GM21723 (cell line): ENCODE measurements at regions not wholly inside any gene's neighbourhood (a gene's known extent, or its start where the extent isn't known, plus 50 kb on each side); places are given as distances from the start of the nearest gene placed in this dataset.

Experiments used
- ATAC-seq: cut with Tn5 transposase; IDR thresholded peaks from one replicate; pipeline ENCODE4 v1.9.1; 2021; ENCODE audit warnings: mild to moderate bottlenecking, moderate library complexity; ENCODE audit not compliant: unreplicated experiment

DNA sequence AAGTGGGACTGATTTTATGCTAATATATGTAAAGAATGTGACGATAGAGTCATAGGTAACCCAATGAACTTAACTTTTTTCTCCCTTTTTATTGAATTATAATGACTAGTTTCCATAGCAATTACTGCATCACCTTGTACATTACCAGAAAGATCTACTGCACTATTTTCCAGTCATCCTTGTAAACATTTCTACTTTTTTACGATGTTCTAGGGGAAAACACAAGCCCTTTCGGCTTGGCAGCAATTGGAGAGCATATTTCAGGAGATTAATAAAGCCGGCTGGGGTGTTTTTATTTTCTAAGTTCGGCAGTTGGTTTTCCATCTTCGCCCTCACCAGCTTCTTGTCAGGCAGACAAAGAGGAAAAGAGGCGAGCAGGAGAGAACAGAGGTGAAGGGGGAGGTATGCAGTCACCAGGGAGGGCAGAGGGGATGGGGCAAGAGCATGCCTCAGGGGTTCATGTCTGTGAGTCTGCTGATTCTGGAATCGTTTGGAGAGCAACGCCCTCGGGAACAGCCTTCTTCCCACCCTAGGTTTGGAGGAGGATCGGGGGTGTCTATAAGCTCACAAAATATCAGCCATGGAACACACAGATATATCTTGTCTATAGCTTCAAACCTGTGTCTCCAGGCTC is 476.4 kb downstream of the MIAT start:
- no peak for ATAC-seq

DNA sequence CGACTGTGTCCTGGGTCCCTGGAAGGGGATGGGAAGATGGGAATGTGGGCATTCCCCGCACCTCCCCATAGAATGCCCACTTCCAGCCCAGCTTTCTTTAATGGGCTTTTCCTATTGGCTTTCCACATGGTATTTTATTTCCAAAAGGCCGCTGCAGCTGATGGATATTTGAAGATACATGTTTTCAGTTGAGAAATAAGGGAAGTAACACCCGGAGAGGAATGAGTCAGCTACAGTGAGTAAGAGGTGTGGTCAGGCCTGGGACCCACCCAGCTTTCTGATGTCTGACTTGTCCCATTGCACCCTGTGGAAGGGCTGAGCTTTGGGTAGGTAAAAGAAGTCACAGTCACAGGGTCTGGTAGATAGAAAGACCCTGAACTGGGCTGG is 476.9 kb downstream of the MIAT start:
- ATAC-seq: no peak

DNA sequence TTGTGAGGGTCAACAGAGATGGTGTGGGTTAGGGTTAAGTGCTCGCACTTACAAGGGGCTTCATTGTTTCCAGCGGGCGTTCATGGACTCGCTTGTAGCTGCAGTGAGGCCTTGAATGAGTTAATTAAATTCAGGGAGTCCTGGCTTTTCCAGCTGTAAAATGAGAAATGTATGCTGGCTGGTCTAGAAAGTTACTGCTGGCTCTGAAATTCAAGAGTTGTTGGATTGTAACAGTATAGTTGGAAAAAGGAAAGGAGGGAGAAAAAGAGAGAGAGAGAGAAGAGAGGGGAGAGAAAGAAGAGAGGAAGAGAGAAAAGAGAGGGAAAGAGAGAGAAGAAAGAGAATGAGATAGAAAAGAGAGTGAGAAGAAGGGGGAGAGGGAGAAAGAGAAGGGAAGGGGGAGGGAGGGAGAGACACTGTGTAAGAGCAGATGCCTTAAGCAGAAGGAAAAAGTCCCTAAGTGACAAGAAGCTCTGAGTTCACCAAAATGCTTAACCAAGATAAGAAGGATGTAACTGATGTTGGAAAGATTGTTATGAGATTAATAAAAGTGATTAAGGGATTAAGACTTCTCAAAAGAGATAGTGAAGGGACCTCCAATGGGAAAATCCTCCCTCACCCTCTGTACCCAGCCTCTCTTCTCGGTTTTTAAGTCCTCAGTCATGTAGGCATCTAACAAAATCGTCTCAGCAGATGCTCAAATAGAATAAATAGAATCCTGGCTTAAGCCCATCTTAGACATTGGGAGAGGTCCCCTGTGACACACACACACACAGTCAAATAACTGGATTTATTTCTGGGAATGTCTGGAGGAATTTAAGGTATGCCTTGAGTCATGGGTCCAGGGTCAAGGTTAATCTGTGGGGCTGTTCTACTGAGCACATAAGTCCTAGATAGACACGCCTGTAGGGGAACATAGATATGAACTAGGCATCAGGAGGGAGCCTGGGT is 477.9 kb downstream of the MIAT start:
- ATAC-seq: no peak

DNA sequence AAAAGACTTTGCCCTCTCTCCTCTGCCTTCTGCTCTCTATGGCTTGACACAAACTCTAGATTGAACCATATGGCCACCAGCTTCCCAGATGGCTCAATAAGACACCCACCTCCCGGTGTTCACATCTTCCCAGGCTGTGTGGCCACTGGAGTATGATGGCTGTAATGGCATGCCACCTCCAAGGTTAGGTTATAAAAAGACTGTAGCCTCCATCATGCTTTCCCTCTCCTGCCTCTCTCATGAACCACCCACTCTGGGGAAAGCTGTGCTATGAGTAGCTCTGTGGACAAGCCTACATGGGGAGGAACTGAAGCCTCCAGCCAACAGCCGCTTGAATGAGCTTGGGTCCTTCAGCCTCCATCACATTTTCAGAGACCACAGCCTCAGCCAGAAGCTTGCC is 479.2 kb downstream of the MIAT start:
- ATAC-seq: no peak

DNA sequence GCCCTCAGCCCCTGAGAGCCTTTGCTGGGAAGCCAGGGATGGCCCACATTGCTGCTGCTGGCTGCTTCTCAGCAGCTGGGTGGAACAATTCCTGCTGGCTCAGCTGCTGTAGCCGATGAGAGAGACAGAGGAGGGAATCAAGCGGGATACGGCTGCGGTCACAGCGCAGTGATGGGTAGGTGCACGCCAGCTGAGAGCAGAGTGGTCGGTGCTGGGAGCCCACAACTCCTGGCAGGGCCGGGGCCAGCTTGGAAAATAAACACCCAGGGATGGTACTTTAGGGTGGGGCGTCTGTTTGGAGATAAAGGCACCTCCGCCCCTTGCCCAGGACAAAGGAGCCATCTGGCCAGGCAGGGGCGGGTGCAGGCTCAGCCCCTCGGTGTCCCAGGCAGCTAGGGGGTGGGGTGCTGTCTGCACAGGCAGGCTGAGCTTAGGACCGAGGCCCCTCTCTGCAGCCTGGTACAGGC is 480.5 kb downstream of the MIAT start:
- no peak for ATAC-seq

DNA sequence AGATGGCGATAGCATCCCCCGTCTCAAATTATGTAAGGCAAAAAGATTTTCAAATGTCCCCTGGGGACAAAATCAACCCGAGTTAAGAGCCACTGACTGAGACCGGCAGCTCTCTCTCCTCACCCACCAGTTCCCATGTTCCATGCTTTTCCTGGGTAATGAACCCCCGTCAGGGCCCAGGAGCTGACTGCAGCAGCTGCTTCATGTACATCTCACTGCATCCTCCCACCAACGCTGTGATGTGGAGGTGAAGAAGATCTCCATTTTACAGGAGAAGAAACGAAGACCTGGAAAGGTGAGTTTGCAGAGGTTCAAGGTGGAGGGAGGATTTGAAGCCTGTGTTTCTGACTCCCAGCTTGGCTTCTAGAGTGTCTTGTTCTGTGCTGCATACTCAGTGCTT is 481.1 kb downstream of the MIAT start:
- no peak for ATAC-seq

DNA sequence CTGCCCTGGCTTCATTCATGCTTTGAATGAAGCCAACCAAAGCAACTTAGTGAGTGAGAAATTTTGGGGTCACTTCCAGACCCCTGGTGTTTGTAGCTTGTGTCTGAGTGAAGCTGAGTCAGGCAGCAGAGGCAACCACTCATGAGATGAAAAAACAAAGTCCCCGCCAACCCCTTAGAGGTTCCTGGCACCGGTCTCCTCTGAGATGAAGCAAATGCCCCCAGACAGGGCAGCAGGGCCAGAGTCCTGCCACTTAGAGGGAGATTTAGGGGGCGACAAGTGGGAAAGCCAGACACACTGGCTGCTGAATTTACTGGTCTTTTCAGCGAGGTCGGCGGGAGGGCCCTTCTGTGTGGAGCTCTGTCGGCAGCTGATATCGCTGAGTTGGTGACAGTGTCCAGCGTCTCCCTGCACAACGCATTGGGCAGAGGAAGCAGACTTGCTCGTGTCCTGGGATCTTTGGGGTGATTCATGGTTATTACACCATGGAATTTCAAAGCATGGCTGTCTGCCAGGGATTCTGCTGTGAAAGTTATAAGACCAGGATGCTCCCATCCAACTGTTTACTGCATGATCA is 482.6 kb downstream of the MIAT start:
- ATAC-seq: no peak

DNA sequence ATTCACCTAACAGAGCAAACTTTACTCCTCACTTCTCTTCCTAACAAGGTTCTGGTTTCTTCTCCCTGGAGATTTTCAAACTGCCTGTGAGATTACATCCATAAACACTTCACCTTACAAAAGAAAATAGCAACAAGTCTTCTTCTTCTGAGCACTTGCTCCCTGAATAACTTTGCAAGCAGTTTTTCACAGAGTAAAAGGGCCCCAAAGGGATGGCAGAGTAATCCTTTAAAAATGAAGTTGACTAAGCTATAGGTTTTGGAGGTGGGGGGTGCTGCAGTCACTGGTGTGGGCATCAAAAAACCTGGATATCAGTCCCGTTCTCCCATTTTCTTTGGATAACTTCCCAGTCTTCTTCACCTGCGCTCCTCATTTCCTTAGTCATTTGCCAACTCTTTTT is 484.9 kb downstream of the MIAT start:
- ATAC-seq: no peak

DNA sequence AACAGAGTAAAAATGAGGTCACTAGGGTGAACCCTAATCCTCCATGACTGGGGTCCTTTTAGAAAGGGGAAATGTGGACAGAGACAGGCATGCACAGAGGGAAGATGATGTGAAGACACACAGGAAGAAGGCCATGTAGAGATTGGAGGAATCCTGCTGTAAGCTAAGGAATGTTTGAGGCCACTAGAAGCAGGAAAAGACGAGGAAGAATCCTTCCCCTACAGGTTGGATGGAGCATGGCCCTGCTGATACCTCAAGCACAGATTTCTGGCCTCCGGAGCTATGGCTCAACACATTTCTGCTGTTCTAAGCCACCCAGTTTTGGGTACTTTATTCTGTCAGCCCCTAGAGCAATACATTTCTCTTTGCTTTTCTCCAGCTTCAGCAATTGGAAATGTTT is 486.9 kb downstream of the MIAT start:
- ATAC-seq: no peak

DNA sequence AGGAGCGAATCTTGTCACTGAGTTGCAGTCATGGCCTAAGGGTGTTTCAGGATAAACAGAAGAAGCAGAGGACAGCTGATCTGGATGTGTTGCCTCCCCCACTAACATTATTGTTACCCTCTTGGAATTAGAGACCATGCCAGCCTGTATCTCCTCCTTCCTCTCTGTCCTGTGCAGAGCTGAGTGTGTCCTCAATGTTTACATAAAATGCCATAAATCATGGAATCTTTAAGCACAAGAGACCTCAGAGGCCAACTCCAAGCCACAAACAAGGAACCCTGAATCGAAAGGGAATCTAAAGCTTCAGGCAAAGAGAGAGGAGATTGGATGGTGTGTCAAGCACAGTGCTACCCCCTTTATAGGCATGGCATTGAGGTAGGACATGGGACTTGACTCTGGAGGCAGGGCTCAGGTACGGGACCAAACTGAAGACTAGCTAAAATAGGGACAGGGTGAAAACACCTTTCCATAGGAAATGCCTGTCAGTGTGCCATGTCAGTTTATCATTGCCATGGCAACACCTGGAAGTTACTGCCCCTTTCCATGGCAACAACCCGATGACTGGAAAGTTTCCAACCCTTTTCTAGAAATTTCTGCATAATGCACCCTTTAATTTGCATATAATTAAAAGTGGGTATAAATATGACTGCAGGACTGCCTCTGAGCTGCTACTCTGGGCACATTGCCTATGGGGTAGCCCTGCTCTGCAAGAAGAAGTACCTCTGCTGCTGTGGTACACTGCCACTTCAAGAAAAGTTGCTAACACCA is 489.7 kb downstream of the MIAT start:
- ATAC-seq: no peak

DNA sequence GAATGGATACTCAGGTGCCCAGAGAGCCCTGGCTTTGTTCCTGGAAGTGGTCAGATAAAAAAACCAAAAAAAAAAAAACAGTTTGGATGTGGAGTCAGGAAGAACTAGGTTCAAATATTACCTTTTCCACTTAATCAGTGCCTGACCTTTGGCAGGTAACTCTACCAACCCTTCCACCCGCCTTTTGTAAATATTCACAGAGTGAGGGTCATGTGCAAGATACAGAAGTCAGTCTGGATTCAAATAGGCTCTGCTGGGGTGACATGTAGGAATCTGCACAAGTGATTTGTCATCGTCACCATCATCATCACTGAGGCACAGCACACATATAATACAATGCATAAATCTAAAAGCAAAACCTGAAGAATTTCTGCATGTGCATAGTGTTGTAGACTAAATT is 490.7 kb downstream of the MIAT start:
- no peak for ATAC-seq

DNA sequence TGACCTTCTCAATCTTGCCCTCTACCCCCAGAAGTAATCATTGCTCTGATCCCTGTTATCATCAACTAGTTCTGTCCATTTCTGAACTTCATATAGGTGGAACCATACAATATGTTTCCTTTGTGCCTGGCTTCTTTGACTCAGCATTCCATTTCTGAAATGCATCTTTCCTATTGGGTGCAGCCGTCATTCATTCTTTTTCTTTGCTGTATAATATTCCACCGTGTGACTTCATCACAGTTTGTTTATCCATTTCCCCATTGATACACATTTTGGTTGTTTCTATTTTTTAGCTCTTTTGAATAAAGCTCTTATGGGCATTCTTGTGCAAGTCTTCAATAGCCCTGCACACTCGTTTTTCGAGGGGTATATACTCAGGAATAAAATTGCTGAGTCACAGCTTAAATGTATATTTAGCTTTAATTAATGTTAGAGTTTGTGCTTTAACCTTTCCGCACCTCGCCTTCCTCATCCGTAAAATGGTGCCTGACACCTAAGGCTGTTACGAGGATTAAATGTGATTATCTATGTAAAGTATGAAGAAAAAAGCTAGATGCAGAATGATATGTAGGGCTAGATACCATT is 491.6 kb downstream of the MIAT start:
- no peak for ATAC-seq

DNA sequence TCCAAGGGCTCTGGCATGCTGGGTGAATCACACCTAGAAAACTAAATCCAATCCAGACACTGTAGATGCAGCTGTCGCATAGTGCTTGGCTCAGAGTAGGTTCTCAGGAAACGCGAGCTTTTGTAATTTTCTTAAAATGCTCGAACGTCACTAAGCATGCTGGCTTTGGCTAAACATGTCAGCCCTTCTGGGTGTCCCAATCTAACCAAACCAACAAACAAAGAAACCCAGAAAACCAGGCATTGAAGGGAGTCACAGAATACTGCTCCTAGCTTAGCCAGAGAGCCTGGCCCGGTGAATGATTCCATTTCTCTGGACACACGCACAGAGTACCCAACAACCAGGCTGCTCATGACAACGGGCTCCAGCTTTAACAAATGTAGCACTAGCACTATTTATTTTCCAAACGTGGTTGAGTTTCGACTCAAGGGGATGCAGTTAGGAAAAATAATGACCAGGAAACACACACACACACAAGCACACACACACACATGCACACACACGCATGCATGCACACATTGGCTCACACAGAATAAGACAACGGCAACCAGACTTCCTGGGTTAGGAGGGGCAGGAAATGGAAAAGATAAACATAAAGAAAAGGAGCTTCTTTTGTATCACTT is 492.6 kb downstream of the MIAT start:
- ATAC-seq: no peak

DNA sequence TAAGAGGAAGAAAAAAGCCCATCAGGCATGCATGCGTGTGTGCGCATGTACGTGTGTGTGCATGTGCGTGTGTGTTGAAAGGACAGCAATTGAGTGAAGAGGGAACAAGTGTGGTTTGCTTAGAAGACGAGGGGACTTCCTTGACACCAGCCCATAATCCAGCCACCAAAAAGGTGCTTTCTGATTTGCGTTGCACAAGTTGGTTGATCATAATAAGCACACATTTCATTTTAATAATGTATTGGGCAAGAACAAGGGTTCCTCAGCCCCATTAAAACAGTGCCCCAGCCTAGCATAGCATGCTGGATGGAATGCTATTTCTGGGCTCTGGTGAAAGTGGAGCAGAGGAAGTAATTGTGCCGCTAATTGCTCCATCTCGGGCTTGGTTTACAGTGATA is 493.2 kb downstream of the MIAT start:
- ATAC-seq: no peak

DNA sequence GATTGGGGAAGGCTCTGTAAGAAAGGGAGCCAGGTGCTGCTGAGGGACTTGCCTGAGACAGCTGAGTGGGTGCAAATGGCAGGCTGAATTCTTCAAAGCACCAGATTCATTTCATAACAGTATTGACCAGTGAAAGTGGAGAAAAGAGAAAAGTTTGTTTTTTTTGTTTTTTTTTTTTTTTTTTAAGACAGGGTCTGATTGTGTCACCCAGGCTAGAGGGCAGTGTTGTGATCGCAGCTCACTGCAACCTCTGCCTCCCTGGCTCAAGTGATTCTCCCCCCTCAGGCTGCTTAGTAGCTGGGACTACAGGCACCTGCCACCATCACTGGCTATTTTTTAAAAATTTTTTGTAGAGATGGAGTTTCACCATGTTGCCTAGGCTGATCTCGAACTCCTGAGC is 494.0 kb downstream of the MIAT start:
- ATAC-seq: no peak

DNA sequence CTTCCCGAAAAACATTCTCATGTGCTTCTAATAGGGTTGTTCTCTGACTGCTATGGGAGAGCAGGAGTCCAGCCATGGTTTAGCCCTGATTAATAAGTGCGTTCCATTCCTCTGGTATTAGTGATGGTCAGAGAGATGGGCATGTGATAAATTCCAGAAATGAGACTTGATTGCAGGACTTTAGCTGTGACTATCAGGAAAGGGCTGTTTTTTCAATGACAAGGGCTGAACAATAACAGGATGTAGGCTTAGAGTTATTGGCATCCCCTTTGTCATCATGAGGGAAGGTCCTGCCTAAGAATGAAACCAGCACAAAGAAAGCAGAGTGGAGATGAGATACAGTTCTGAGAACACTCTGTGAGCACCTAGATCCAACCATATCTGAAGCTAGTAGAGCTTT is 494.6 kb downstream of the MIAT start:
- no peak for ATAC-seq

DNA sequence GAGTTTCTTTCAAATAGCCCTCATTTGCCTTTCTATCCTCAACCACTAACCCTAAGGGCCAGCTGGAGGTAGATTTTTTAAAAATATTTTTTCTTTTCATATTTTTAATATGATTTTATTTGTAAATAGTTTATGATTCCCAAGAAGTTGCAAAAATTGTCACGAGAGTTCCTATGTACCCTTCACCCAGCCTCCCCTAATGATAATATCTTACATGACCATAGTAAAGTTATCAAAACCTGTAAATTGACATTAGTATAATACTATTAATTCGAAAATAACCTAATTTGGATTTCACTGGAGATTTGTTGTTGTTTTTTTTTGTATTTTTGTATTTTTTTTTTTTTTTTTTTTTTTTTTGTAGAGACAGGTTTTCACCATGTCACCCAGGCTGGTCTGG is 495.5 kb downstream of the MIAT start:
- no peak for ATAC-seq

DNA sequence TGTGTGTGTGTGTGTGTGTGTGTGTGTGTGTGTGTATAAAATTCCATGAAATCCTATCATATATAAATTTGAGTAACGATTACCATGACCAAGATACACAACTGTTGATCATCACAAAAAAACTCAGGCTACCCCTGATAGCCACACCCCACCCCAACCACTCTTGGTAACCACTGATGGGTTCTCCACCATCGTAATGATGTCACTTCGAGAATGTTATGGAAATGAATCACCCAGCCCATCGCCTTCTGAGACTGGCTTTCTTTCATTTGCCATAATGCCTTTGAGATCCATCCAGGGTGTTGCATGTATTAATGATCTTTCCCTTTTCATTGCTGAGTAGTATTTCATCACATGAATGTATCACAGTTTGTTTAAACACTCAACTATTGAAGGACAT is 496.0 kb downstream of the MIAT start:
- ATAC-seq: no peak

DNA sequence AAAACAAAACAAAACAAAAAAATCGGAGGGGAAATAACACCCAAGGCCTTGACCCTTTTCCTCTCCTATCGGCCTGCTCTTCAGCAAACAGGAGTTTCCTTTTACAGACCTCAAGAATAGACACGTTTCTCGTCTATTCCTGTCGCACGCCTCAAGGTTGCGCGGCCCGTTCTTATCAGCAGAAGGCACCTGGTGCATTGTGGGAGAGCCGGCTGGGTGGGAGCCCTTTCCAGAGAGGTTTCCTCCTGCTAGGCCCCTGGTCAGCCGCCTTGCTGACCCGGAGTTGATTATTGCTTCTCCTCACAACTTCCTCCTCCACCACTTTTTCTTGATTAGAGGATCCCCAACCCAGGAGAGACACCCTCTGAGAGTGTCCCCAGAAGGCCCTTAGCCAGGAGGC is 497.3 kb downstream of the MIAT start:
- ATAC-seq: no peak

DNA sequence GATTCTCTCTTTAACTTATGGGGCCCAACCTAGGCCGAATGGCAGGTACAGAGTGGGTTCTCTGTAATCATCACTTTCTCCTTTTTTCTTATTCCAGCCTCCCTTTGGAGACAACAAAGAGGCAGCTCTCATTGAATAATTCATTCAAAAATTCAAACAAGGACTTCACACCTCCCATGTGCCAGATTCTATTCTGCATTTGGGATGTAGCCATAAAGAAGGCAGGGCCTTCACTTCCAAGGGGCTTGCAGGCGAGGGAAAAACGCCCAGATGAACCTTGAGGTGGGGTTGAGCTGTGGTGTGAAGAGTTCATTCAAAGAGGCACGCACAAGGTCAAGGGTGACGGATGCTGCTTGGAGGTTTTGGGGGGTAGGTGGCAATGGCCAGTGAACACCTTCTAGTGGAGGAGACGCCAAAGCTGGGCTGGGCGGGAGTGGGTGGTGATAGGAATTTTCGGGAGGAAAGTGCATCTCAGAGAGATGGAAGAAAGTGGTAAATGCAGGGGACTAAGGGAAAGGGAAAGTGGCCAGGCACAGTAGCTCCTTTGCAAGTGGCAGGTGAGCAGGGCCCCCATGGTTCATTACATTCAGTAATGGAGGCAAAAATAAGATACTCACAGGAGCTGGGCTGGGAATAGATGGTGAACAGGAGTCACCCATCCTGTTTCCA is 499.6 kb downstream of the MIAT start:
- ATAC-seq: no peak
